ENCODE measurements at regions not wholly inside any gene's neighbourhood (a gene's known extent, or its start where the extent isn't known, plus 50 kb on each side); places are given as distances from the start of the nearest gene placed in this dataset.

- H3K27ac ChIP-seq (ENCODE audit: extremely low read depth, low read depth, low read length), result no peak overlapping the region
- 50% methylated on average over 1 of the region's 1 CpG for WGBS (ENCODE audit: insufficient coverage, low coverage, missing lambda C conversion rate)
- no peaks in the 10 kb centered on the region for H3K36me3 ChIP-seq (ENCODE audit: control insufficient read depth, insufficient read depth, low read length)
- in situ Hi-C loops (cut with MboI) (no loop called here), intact Hi-C loops (cut with micrococcal nuclease) (no loop called here)
- TF ChIP-seq ESRRB (CRISPR knock-in tag; IDR thresholded peaks at IDR 0.05; ENCODE audit: borderline replicate concordance) (no peak), FOXA3 (CRISPR knock-in tag; conservative IDR thresholded peaks at IDR 0.05 in 1 of 2, IDR thresholded peaks at IDR 0.05 in 1 of 2) (no peak), ZNF12 (CRISPR knock-in tag; IDR thresholded peaks at IDR 0.05) (no peak), ZFP1 (CRISPR knock-in tag; IDR thresholded peaks at IDR 0.05) (no peak)
- H3K9ac ChIP-seq (ENCODE audit: insufficient read depth in 1 of 2, low read depth in 2 of 2, low read length in 2 of 2), result no peak overlapping the region
- no peak for DNase-seq (ENCODE audit: extremely low read depth in 1 of 4, low spot score in 3 of 4)
- no peak overlapping the region for H3K4me3 ChIP-seq
- peaks cover 0 to 9% of the 10 kb centered on the region in 2 experiments; a peak in 2 of 5 replicates for H3K4me1 ChIP-seq (replicated peaks in 1 of 2; ENCODE audit: control insufficient read depth in 2 of 2, insufficient read depth in 2 of 2, low read length in 2 of 2)
- ChIA-PET CTCF (ENCODE audit: low intra/inter-chr PET ratio) (no interaction called here), POLR2A (interaction anchor here (0.6 to 1.7 kb wide), 3 partner anchors 8 to 262 kb away, joined by 4 to 7 read pairs (median 5); no protein-coding TSS in a partner anchor)
- no peak for ATAC-seq
- no peaks in the 10 kb centered on the region for H3K27me3 ChIP-seq (ENCODE audit: control insufficient read depth in 2 of 2, insufficient read depth in 2 of 2, low read length in 2 of 2)
- H3K4me2 ChIP-seq (ENCODE audit: insufficient read depth, low read length), result no peak overlapping the region
- H3K9me3 ChIP-seq (replicated peaks; ENCODE audit: control insufficient read depth, insufficient read depth, low read depth, low read length), result no peaks in the 10 kb centered on the region
- no TSS peak for BruUV-seq (replicated peaks)
- H3K9me1 ChIP-seq (ENCODE audit: control insufficient read depth, insufficient read depth, low read length), result no peaks in the 10 kb centered on the region
- H2AFZ ChIP-seq (ENCODE audit: low read depth, low read length), result no peak overlapping the region
- FAIRE-seq, result no peak
- H4K20me1 ChIP-seq (replicated peaks; ENCODE audit: control insufficient read depth, insufficient read depth, low read length), result no peaks in the 10 kb centered on the region
- H3K79me2 ChIP-seq (ENCODE audit: control insufficient read depth, insufficient read depth, low read length), result no peaks in the 10 kb centered on the region
Measured at GRCh38 chr3:152583963-152584362, 251.0 kb upstream of the P2RY1 start.

- 0 out of 2 replicates have a peak overlapping the region, but pooled peaks have one; percentile 30 for H2AFZ ChIP-seq (ENCODE audit: low read depth, low read length)
- no peak overlapping the region for H3K9ac ChIP-seq (ENCODE audit: insufficient read depth in 1 of 2, low read depth in 2 of 2, low read length in 2 of 2)
- no TSS peak for BruUV-seq (replicated peaks)
- ATAC-seq (peak; percentile 78), DNase-seq (ENCODE audit: extremely low read depth in 1 of 4, low spot score in 3 of 4) (peak; percentile 13 to 68 (median 43)), FAIRE-seq (peak; percentile 63)
- in situ Hi-C loops (cut with MboI), result no loop called here
- H3K36me3 ChIP-seq (ENCODE audit: control insufficient read depth, insufficient read depth, low read length), result no peaks in the 10 kb centered on the region
- H3K27ac ChIP-seq (ENCODE audit: extremely low read depth, low read depth, low read length), result peak overlapping the region; percentile 29; the same call in 2 of the 3 replicates
- H3K4me2 ChIP-seq (ENCODE audit: insufficient read depth, low read length), result 0 out of 2 replicates have a peak overlapping the region, but pooled peaks have one; percentile 10
- H3K79me2 ChIP-seq (ENCODE audit: control insufficient read depth, insufficient read depth, low read length), result no peaks in the 10 kb centered on the region
- no peaks in the 10 kb centered on the region for H3K9me1 ChIP-seq (ENCODE audit: control insufficient read depth, insufficient read depth, low read length)
- no peaks in the 10 kb centered on the region for H3K27me3 ChIP-seq (ENCODE audit: control insufficient read depth in 2 of 2, insufficient read depth in 2 of 2, low read length in 2 of 2)
- no peaks in the 10 kb centered on the region for H4K20me1 ChIP-seq (replicated peaks; ENCODE audit: control insufficient read depth, insufficient read depth, low read length)
- peaks cover 3 to 29% of the 10 kb centered on the region in 2 experiments; a peak in 4 of 5 replicates for H3K4me1 ChIP-seq (replicated peaks in 1 of 2; ENCODE audit: control insufficient read depth in 2 of 2, insufficient read depth in 2 of 2, low read length in 2 of 2)
- intact Hi-C loops (cut with micrococcal nuclease), result no loop called here
- H3K9me3 ChIP-seq (replicated peaks; ENCODE audit: control insufficient read depth, insufficient read depth, low read depth, low read length), result no peaks in the 10 kb centered on the region
- ChIA-PET POLR2A (interaction anchor here (2.0 kb wide), 1 partner anchor 9 kb away, joined by 7 read pairs; no protein-coding TSS in a partner anchor), CTCF (ENCODE audit: low intra/inter-chr PET ratio) (no interaction called here)
- H3K4me3 ChIP-seq, result no peak overlapping the region
- 1% methylated on average over 4 of the region's 4 CpGs for WGBS (ENCODE audit: insufficient coverage, low coverage, missing lambda C conversion rate)
- TF ChIP-seq ZKSCAN1 (IDR thresholded peaks at IDR 0.05; ENCODE audit: low read depth, low read length) (no peak), TCF3 (CRISPR knock-in tag; IDR thresholded peaks at IDR 0.05) (peak; percentile 84), KDM1A (IDR thresholded peaks at IDR 0.05) (peak; percentile 93 to 94), ZBTB5 (IDR thresholded peaks at IDR 0.05) (no peak), ZBTB2 (IDR thresholded peaks at IDR 0.05) (0 out of 2 replicates have a peak, but pooled peaks have one; percentile 42), ZEB2 (IDR thresholded peaks at IDR 0.05) (peak; percentile 83)
Measured at GRCh38 chr3:152586974-152587373, 248.0 kb upstream of the P2RY1 start.

Data from K562 (cell line).